Aorta (tissue), 5 donors: ENCODE measurements at regions not wholly inside any gene's neighbourhood (a gene's known extent, or its start where the extent isn't known, plus 50 kb on each side); places are given as distances from the start of the nearest gene placed in this dataset.

Source experiments
- ATAC-seq: fragments of 200-7000 bp; cut with Tn5 transposase; one replicate; pipeline ENCODE4 v1.9.1; 2022; ENCODE audit warnings: moderate library complexity; ENCODE audit not compliant: low FRiP score
- DNase-seq, 2 donors: peaks; one replicate each; pipeline ENCODE4 v3.0.0-alpha.2; 2020
- H3K27ac ChIP-seq, 2 donors: one replicate each; pipeline ENCODE4 v1.5.1; 2013; ENCODE audit warnings: low read length in 2 of 2, mild to moderate bottlenecking in 2 of 2, moderate library complexity in 2 of 2, control low read depth in 1 of 2, inconsistent platforms in 1 of 2, low read depth in 1 of 2
- H3K27me3 ChIP-seq, 2 donors: one replicate each; pipeline ENCODE4 v1.6.1; 2013; ENCODE audit warnings: control low read depth in 1 of 2, low read length in 1 of 2, mild to moderate bottlenecking in 1 of 2, moderate library complexity in 1 of 2; ENCODE audit not compliant: insufficient read depth in 2 of 2, control insufficient read depth in 1 of 2
- H3K36me3 ChIP-seq, 2 donors: one replicate each; pipeline ENCODE4 v1.6.1; 2013; ENCODE audit warnings: control low read depth in 1 of 2, low read length in 1 of 2, mild to moderate bottlenecking in 1 of 2; ENCODE audit not compliant: insufficient read depth in 2 of 2, control insufficient read depth in 1 of 2
- H3K4me1 ChIP-seq, 2 donors: one replicate each; pipeline ENCODE4 v1.6.1; 2013; ENCODE audit warnings: low read length in 2 of 2, control low read depth in 1 of 2, mild to moderate bottlenecking in 1 of 2, moderate library complexity in 1 of 2; ENCODE audit not compliant: insufficient read depth in 2 of 2, control insufficient read depth in 1 of 2
- H3K4me3 ChIP-seq, 2 donors: one replicate each; pipeline ENCODE4 v1.5.1; 2013; ENCODE audit warnings: low read length in 2 of 2, control low read depth in 1 of 2, mild to moderate bottlenecking in 1 of 2
- H3K9me3 ChIP-seq: one replicate; pipeline ENCODE4 v1.6.1; 2013; ENCODE audit warnings: mild to moderate bottlenecking, low read length; ENCODE audit not compliant: control insufficient read depth
- WGBS, 2 donors: extraction: QIAGEN DNeasy Blood & Tissue Kit; methylation state at CpG; one replicate each; pipeline ENCODE4 v1.1.7; 2013; 5-methylcytosine and 5-hydroxymethylcytosine counted together
- intact Hi-C, 2 donors: fragments of 100-400 bp; cut with DNase I; formaldehyde crosslinking; loops; one replicate each; pipeline versions ENCODE4 v1.14.2 to v1.15.0; 2022
- donor health status: healthy with polysubstance abuse.
- donor health status: Bipolar disorder and iron deficiency.
- donor health status: DM: no; HTN: no; CAD: no.
- donor health status: DM: no; HTN: no; CAD: no.
- donor health status: DM: yes; HTN: yes; CAD: no.

DNA sequence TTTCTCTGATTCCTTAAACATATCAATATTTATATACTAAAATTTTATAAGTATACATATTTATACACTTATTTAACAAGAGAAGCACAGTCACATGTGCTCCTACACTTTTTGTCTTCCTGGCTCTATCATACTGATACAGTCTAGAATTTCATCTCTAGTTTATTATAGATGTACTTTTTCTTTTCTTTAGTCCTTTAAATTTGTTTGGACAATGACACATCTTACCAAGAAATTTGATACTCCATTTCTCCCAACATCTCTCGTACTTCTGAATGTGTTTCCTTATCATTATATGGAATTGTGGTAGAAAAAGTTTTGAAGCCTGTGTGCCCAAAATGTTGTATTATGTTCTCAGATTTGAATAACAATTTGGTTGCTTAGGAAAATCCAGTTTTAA is 104.6 kb downstream of the DMRT2 start:
- DNase-seq = no peak
- Histone ChIP-seq H3K27ac (no peak overlapping the region), H3K4me3 (no peak overlapping the region), H3K27me3 (no peaks in the 10 kb centered on the region), H3K4me1 (no peaks in the 10 kb centered on the region), H3K36me3 (no peaks in the 10 kb centered on the region), H3K9me3 (no peaks in the 10 kb centered on the region)
- WGBS, 2 donors = 30 to 31% methylated on average over 1 of the region's 1 CpG
- no peak for ATAC-seq
- intact Hi-C loops = no loop called here

DNA sequence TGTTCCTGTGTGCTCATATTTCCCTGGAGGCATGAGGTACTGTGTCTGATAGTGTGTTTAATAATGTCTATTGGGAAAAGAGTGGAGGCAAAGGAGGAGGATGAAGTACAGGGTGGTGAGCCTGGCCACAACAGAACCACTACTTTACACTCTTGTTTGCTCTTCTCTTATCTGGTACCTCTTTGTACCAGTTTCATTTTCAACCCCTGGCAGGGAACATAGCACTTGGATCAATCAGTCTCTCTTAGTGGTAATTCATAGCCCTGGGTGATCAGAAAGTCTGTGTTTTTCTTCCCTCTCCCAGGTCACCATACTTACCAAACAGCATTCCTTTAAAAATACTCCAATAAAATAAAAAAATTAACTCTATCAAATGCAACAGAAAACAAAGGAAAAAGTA is 105.4 kb downstream of the DMRT2 start:
- H3K4me1 ChIP-seq = no peaks in the 10 kb centered on the region
- no peak overlapping the region for H3K27ac ChIP-seq
- H3K4me3 ChIP-seq = no peak overlapping the region
- H3K27me3 ChIP-seq = no peaks in the 10 kb centered on the region
- intact Hi-C loops = no loop called here
- ATAC-seq (no peak), DNase-seq (no peak)
- no peaks in the 10 kb centered on the region for H3K36me3 ChIP-seq
- H3K9me3 ChIP-seq = no peaks in the 10 kb centered on the region

DNA sequence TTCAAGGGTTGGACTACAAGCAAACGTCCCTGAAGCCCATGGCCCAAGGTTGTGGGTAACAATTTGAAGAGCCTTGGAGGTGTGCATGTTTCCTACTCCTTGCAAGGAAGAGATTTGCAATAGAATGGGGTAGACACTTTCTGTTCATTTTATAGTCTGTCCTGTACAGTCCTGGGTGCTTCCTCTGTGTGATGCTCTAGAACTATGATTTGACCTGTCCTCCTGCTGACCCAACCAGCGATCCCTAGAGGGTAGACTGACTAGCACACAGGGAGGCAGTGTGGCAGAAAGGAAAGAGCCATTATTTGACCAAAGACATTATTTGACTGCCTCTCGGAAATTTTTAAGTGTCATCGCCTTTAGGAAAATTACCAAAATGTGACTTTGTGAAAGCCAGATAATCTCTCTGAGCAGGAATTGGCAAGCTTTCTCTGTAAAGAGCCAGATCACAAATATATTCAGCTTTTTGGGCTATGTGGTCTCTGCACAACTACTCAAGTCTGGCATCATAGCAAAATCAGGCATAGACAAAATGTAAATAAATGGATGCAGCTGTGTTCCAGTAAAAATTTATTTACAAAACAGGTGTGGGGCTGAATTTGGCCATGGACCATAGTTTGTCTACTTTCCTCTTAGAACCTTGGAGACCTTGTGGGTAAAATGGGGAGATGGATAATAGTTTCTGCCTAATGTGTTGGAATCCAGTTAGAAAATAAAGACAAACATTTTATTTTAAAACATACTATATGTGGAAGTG is 106.8 kb downstream of the DMRT2 start:
- WGBS, 2 donors = 55 to 76% methylated on average over 4 of the region's 4 CpGs

DNA sequence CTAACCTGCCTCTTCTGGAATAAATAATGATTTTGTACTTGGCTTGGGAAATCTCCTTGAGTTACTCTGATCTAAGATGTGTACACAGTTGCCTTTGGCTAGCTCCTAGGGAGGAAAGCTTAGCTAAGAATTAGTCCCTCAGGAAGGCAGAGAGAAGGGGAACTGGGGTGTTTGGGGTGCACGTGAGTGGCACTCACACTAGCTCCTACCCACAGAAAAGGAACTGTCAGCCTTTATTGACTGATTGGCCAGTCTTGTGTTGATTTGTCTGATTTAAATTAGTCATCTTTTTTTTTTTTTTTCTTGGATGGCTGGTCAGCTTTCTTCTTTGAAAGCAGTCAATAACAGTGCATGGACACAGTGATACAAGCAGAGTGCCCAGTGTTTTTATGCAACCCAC is 107.7 kb downstream of the DMRT2 start:
- Histone ChIP-seq H3K36me3 (no peaks in the 10 kb centered on the region), H3K27ac (no peak overlapping the region), H3K27me3 (no peaks in the 10 kb centered on the region), H3K9me3 (no peaks in the 10 kb centered on the region), H3K4me3 (no peak overlapping the region), H3K4me1 (no peaks in the 10 kb centered on the region)
- DNase-seq = no peak
- 52 to 69% methylated on average over 1 of the region's 1 CpG for WGBS, 2 donors
- ATAC-seq = no peak
- intact Hi-C loops = no loop called here

More for the DNA sequence above, 106.8 kb downstream of the DMRT2 start:
- Histone ChIP-seq H3K27ac (no peak overlapping the region), H3K4me3 (no peak overlapping the region), H3K9me3 (no peaks in the 10 kb centered on the region), H3K4me1 (no peaks in the 10 kb centered on the region), H3K36me3 (no peaks in the 10 kb centered on the region), H3K27me3 (no peaks in the 10 kb centered on the region)
- intact Hi-C loops = no loop called here
- ATAC-seq (no peak), DNase-seq (no peak)

DNA sequence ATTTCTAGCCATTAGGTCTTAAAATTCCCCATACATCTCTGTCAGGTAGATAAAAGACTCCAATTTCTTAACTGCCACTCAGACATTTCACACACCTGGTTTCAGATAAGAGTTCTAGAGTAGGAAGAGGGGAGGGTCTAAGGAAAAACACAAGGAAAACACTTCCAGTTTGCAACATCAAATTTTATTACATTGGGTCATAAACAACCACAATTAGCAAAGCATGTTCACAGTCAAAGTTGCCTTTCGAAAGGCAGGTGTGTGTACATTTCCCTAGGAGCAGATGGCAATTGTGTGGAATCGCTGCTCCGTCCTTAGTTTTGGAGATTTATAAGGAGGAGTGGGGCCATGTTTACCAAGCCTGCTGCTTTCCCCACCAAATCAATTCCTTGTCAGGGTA is 120.8 kb downstream of the DMRT2 start:
- 47 to 64% methylated on average over 3 of the region's 3 CpGs for WGBS, 2 donors
- Histone ChIP-seq H3K27ac (no peak overlapping the region), H3K27me3 (no peaks in the 10 kb centered on the region), H3K36me3 (no peaks in the 10 kb centered on the region), H3K4me1 (no peaks in the 10 kb centered on the region), H3K9me3 (no peaks in the 10 kb centered on the region), H3K4me3 (no peak overlapping the region)
- no peak for ATAC-seq
- intact Hi-C loops = no loop called here
- DNase-seq = no peak

DNA sequence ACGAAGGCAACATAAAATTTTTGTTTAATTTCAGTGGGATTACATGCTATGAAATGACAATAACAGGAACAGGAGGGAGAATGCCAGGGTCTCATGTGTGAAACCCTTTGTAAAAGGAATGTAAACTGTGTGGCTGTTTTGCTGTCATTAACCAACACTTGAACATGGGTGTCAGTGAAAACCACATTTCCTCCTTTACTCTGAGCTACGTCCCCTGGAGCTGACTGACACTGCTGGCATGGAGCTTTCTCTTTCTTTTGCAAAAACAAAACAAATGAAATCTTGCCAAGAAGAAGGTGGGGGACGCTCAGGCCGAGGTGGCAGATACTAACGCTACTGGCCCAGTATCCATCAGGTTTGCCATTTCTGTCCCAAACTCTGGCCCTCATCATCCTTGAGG is 121.4 kb downstream of the DMRT2 start:
- DNase-seq (no peak), ATAC-seq (no peak)
- H3K27ac ChIP-seq = no peak overlapping the region
- no peaks in the 10 kb centered on the region for H3K9me3 ChIP-seq
- no peak overlapping the region for H3K4me3 ChIP-seq
- H3K4me1 ChIP-seq = no peaks in the 10 kb centered on the region
- no peaks in the 10 kb centered on the region for H3K36me3 ChIP-seq
- no peaks in the 10 kb centered on the region for H3K27me3 ChIP-seq
- intact Hi-C loops = no loop called here
- 33 to 42% methylated on average over 5 of the region's 5 CpGs for WGBS, 2 donors

DNA sequence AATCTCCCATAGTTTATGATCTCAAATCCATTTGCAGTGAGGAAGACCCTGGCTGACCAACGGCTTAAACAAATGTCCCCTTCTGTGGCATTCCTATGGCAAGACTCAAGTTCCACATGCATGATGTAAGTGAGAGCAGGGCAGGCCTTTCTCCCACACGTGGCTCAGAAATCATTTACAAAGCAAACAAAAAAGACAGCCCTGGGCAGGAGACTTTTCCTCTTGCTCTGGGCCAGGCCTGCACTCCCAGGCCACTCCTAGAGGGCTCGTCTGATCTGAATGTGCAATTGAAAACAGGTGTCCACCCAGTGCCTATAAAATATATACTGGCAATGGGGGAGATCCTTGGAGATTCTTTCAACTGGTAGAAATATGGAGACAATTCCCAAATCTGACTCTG is 123.1 kb downstream of the DMRT2 start:
- WGBS, 2 donors = 5 to 8% methylated on average over 3 of the region's 3 CpGs
- no peak for ATAC-seq
- Histone ChIP-seq H3K4me1 (no peaks in the 10 kb centered on the region), H3K4me3 (no peak overlapping the region), H3K27me3 (no peaks in the 10 kb centered on the region), H3K27ac (no peak overlapping the region), H3K36me3 (no peaks in the 10 kb centered on the region), H3K9me3 (peaks cover 1% of the 10 kb centered on the region)
- intact Hi-C loops = no loop called here
- DNase-seq = no peak

DNA sequence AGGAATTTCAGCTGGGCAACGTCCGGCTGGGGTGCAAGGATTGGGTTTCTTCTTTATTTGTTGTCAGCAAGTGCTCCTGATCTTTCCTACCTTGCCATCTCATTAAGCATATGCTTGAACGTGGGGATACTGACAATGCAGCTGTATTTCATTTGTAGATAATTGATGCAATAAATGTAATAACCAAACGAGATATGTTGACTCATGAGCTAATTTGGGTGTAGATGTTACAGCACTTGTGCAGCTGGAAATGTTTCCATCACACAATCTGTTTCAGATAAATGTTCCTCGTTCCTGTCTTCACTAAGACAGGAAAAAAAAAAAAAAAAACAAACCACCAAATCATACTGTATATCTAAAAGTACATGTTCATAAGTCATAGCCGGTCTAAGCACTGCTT is 123.8 kb downstream of the DMRT2 start:
- H3K36me3 ChIP-seq = no peaks in the 10 kb centered on the region
- H3K27me3 ChIP-seq = no peaks in the 10 kb centered on the region
- WGBS, 2 donors = 52 to 65% methylated on average over 6 of the region's 6 CpGs
- no peak overlapping the region for H3K4me3 ChIP-seq
- ATAC-seq (no peak), DNase-seq (no peak)
- H3K27ac ChIP-seq = no peak overlapping the region
- intact Hi-C loops = no loop called here
- H3K9me3 ChIP-seq = peaks cover 2% of the 10 kb centered on the region
- H3K4me1 ChIP-seq = no peaks in the 10 kb centered on the region

DNA sequence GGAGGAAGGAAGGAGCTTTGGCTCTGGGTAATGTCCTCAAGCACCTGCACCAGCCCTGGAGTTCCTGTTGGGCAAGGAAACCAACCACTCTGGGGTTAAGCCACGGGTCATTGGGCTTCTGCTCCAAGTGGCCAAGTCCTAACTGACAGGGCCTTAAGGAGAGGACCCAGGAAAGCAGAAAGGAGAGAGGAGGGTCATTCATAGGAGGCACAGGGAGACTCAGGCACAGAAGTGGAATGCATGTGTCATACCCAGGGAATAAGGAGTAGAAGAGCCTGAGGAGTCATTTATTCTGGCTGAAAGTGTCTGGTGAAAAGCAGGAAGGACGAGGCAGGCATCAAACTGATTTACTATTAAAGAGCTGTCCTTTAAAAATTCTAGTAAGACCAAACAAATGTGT is 129.2 kb downstream of the DMRT2 start:
- intact Hi-C loops = no loop called here
- no peak for DNase-seq
- no peaks in the 10 kb centered on the region for H3K27me3 ChIP-seq
- H3K4me3 ChIP-seq = no peak overlapping the region
- WGBS, 2 donors = 30 to 38% methylated on average over 2 of the region's 2 CpGs
- no peaks in the 10 kb centered on the region for H3K36me3 ChIP-seq
- no peak for ATAC-seq
- peaks cover 2% of the 10 kb centered on the region for H3K9me3 ChIP-seq
- H3K27ac ChIP-seq = no peak overlapping the region
- H3K4me1 ChIP-seq = no peaks in the 10 kb centered on the region
